GM18870 (cell line): ENCODE measurements at regions not wholly inside any gene's neighbourhood (a gene's known extent, or its start where the extent isn't known, plus 50 kb on each side); places are given as distances from the start of the nearest gene placed in this dataset.

Source experiments
- ATAC-seq: cut with Tn5 transposase; IDR thresholded peaks from one replicate; pipeline ENCODE4 v1.9.1; 2021; ENCODE audit warnings: moderate library complexity; ENCODE audit not compliant: unreplicated experiment

- ATAC-seq, result no peak
Measured at GRCh38 chr7:123401295-123401694, 133.1 kb downstream of the IQUB start.

GRCh38 chr7:123400196-123400595 lies 134.2 kb downstream of the IQUB start:
- no peak for ATAC-seq

- no peak for ATAC-seq
Measured at GRCh38 chr7:123398921-123399320, 135.5 kb downstream of the IQUB start.

- ATAC-seq, result no peak
Measured at GRCh38 chr7:123397746-123398338, 136.6 kb downstream of the IQUB start.

GRCh38 chr7:123393623-123394022 lies 140.8 kb downstream of the IQUB start:
- no peak for ATAC-seq

- no peak for ATAC-seq
Measured at GRCh38 chr7:123372368-123372767, 162.0 kb downstream of the IQUB start.

- peak; percentile 87 for ATAC-seq
Measured at GRCh38 chr7:123367484-123368122, 166.8 kb downstream of the IQUB start.

- no peak for ATAC-seq
Measured at GRCh38 chr7:123367031-123367430, 167.3 kb upstream of the SLC13A1 start.

- ATAC-seq, result no peak
Measured at GRCh38 chr7:123366626-123367025, 166.9 kb upstream of the SLC13A1 start.

GRCh38 chr7:123360631-123361030 lies 160.9 kb upstream of the SLC13A1 start:
- no peak for ATAC-seq

- ATAC-seq, result no peak
Measured at GRCh38 chr7:123355576-123356190, 155.9 kb upstream of the SLC13A1 start.

GRCh38 chr7:123352973-123353372 lies 153.2 kb upstream of the SLC13A1 start:
- no peak for ATAC-seq

- no peak for ATAC-seq
Measured at GRCh38 chr7:123351516-123352505, 152.0 kb upstream of the SLC13A1 start.

- no peak for ATAC-seq
Measured at GRCh38 chr7:123351027-123351426, 151.3 kb upstream of the SLC13A1 start.

GRCh38 chr7:123348690-123349089 lies 148.9 kb upstream of the SLC13A1 start:
- ATAC-seq, result no peak

GRCh38 chr7:123346766-123347165 lies 147.0 kb upstream of the SLC13A1 start:
- ATAC-seq, result no peak

GRCh38 chr7:123343611-123344010 lies 143.8 kb upstream of the SLC13A1 start:
- no peak for ATAC-seq

GRCh38 chr7:123341102-123341501 lies 141.3 kb upstream of the SLC13A1 start:
- no peak for ATAC-seq

GRCh38 chr7:123338688-123339087 lies 138.9 kb upstream of the SLC13A1 start:
- no peak for ATAC-seq

GRCh38 chr7:123329988-123330643 lies 130.3 kb upstream of the SLC13A1 start:
- no peak for ATAC-seq

- no peak for ATAC-seq
Measured at GRCh38 chr7:123327661-123328060, 127.9 kb upstream of the SLC13A1 start.
